ENCODE measurements at regions not wholly inside any gene's neighbourhood (a gene's known extent, or its start where the extent isn't known, plus 50 kb on each side); places are given as distances from the start of the nearest gene placed in this dataset.

GRCh38 chr5:68960961-68961360, 132.9 kb upstream of the SLC30A5 start:
- H3K27ac ChIP-seq: no peak overlapping the region
- no peak for DNase-seq
- no peak overlapping the region for H3K4me3 ChIP-seq
- WGBS, 5 donors: 77 to 99% (median 90%) methylated on average over 6 of the region's 6 CpGs
- TF ChIP-seq POLR2AphosphoS5 (IDR thresholded peaks at IDR 0.05) (no peak), POLR2A (IDR thresholded peaks at IDR 0.05) (no peak), CTCF (IDR thresholded peaks at IDR 0.05 in 8 of 11, conservative IDR thresholded peaks at IDR 0.05 in 3 of 11) (no peak)
- H3K4me1 ChIP-seq: peaks cover 0 to 5% (median 0%) of the 10 kb centered on the region in 6 donors
- intact Hi-C loops (cut with DNase I; ENCODE audit: low total_unique reads): loop anchor here (5.0 kb wide), 1 partner anchor 674 kb away; no protein-coding TSS in a partner anchor
- no peaks in the 10 kb centered on the region for H3K36me3 ChIP-seq
- no peaks in the 10 kb centered on the region for H3K27me3 ChIP-seq (replicated peaks in 1 of 7)
- no peaks in the 10 kb centered on the region for H3K9me3 ChIP-seq

- Histone ChIP-seq H3K4me1 (peaks cover 0 to 5% (median 0%) of the 10 kb centered on the region in 6 donors), H3K27me3 (replicated peaks in 1 of 7) (no peaks in the 10 kb centered on the region), H3K9me3 (no peaks in the 10 kb centered on the region), H3K4me3 (no peak overlapping the region), H3K27ac (no peak overlapping the region), H3K36me3 (no peaks in the 10 kb centered on the region)
- DNase-seq: no peak
- 57 to 83% (median 71%) methylated on average over 5 of the region's 5 CpGs for WGBS, 5 donors
- TF ChIP-seq POLR2A (IDR thresholded peaks at IDR 0.05): no peak
- no peak for TF ChIP-seq CTCF (IDR thresholded peaks at IDR 0.05 in 8 of 11, conservative IDR thresholded peaks at IDR 0.05 in 3 of 11)
- no peak for TF ChIP-seq POLR2AphosphoS5 (IDR thresholded peaks at IDR 0.05)
- intact Hi-C loops (cut with DNase I; ENCODE audit: low total_unique reads): loop anchor here (5.0 kb wide), 1 partner anchor 674 kb away; no protein-coding TSS in a partner anchor
These were observed 132.1 kb upstream of the SLC30A5 start for GRCh38 chr5:68961762-68962161.

- no peak overlapping the region for H3K4me3 ChIP-seq
- TF ChIP-seq POLR2A (IDR thresholded peaks at IDR 0.05) (no peak), CTCF (IDR thresholded peaks at IDR 0.05 in 8 of 11, conservative IDR thresholded peaks at IDR 0.05 in 3 of 11) (peak in 10 of 11 experiments; percentile 18 to 75 (median 61)), POLR2AphosphoS5 (IDR thresholded peaks at IDR 0.05) (no peak)
- no peaks in the 10 kb centered on the region for H3K36me3 ChIP-seq
- no peak overlapping the region for H3K27ac ChIP-seq
- no peaks in the 10 kb centered on the region for H3K9me3 ChIP-seq
- 42 to 47% (median 44%) methylated on average over 16 of the region's 16 CpGs for WGBS, 5 donors
- DNase-seq: no peak
- H3K27me3 ChIP-seq (replicated peaks in 1 of 7): no peaks in the 10 kb centered on the region
- H3K4me1 ChIP-seq: peaks cover 0 to 5% (median 0%) of the 10 kb centered on the region in 6 donors
- intact Hi-C loops (cut with DNase I; ENCODE audit: low total_unique reads): loop anchor here (5.0 kb wide), 1 partner anchor 676 kb away; no protein-coding TSS in a partner anchor
These were observed 130.9 kb upstream of the SLC30A5 start for GRCh38 chr5:68962757-68963484.

- intact Hi-C loops (cut with DNase I; ENCODE audit: low total_unique reads): loop anchor here (5.0 kb wide), 1 partner anchor 677 kb away; no protein-coding TSS in a partner anchor
- Histone ChIP-seq H3K4me3 (no peak overlapping the region), H3K36me3 (no peaks in the 10 kb centered on the region), H3K27me3 (replicated peaks in 1 of 7) (peaks cover 0 to 5% (median 0%) of the 10 kb centered on the region in 7 donors), H3K9me3 (no peaks in the 10 kb centered on the region), H3K27ac (peak overlapping the region in 1 of 8 donors; percentile 31), H3K4me1 (peaks cover 0 to 5% (median 0%) of the 10 kb centered on the region in 6 donors)
- DNase-seq: no peak
- 61 to 75% (median 65%) methylated on average over 3 of the region's 3 CpGs for WGBS, 5 donors
- TF ChIP-seq POLR2AphosphoS5 (IDR thresholded peaks at IDR 0.05): no peak
- TF ChIP-seq POLR2A (IDR thresholded peaks at IDR 0.05): no peak
- no peak for TF ChIP-seq CTCF (IDR thresholded peaks at IDR 0.05 in 8 of 11, conservative IDR thresholded peaks at IDR 0.05 in 3 of 11)
These were observed 129.1 kb upstream of the SLC30A5 start for GRCh38 chr5:68964679-68965078.
